8988T (cell line): ENCODE measurements at regions not wholly inside any gene's neighbourhood (a gene's known extent, or its start where the extent isn't known, plus 50 kb on each side); places are given as distances from the start of the nearest gene placed in this dataset.
"Not testable (repeated sequence)": the region's sequence is repeated elsewhere in the genome, so short reads cannot be mapped to it uniquely, and the experiment has no call there.

ENCODE experiments used
- DNase-seq: peaks from one replicate; pipeline ENCODE4 v3.0.0; 2011

GRCh38 chr6:12525276-12525675, 191.3 kb upstream of the PHACTR1 start:
- DNase-seq = no peak

GRCh38 chr6:12527339-12527738, 189.2 kb upstream of the PHACTR1 start:
- no peak for DNase-seq

GRCh38 chr6:12528136-12528535, 188.4 kb upstream of the PHACTR1 start:
- no peak for DNase-seq

- no peak for DNase-seq
Observed at GRCh38 chr6:12528581-12529363, 187.8 kb upstream of the PHACTR1 start.

- no peak for DNase-seq
Observed at GRCh38 chr6:12529364-12530019, 187.1 kb upstream of the PHACTR1 start.

GRCh38 chr6:12530345-12530744, 186.2 kb upstream of the PHACTR1 start:
- no peak for DNase-seq

- DNase-seq = no peak
Observed at GRCh38 chr6:12533586-12533985, 183.0 kb upstream of the PHACTR1 start.

GRCh38 chr6:12534069-12534853, 182.3 kb upstream of the PHACTR1 start:
- DNase-seq = no peak

GRCh38 chr6:12535586-12536314, 180.8 kb upstream of the PHACTR1 start:
- no peak for DNase-seq

- no peak for DNase-seq
Observed at GRCh38 chr6:12536416-12536815, 180.2 kb upstream of the PHACTR1 start.

GRCh38 chr6:12537389-12537788, 179.2 kb upstream of the PHACTR1 start:
- no peak for DNase-seq

GRCh38 chr6:12538881-12539357, 177.6 kb upstream of the PHACTR1 start:
- DNase-seq = no peak

GRCh38 chr6:12542319-12543115, 174.1 kb upstream of the PHACTR1 start:
- DNase-seq = not testable (repeated sequence)

- no peak for DNase-seq
Observed at GRCh38 chr6:12543953-12544352, 172.6 kb upstream of the PHACTR1 start.

- DNase-seq = no peak
Observed at GRCh38 chr6:12544821-12545565, 171.6 kb upstream of the PHACTR1 start.

GRCh38 chr6:12545619-12546409, 170.8 kb upstream of the PHACTR1 start:
- DNase-seq = peak; percentile 27

GRCh38 chr6:12546410-12547002, 170.1 kb upstream of the PHACTR1 start:
- DNase-seq = no peak

- no peak for DNase-seq
Observed at GRCh38 chr6:12548526-12548925, 168.0 kb upstream of the PHACTR1 start.

- DNase-seq = not testable (repeated sequence)
Observed at GRCh38 chr6:12549445-12549844, 167.1 kb upstream of the PHACTR1 start.

- DNase-seq = not testable (repeated sequence)
Observed at GRCh38 chr6:12554820-12555219, 161.7 kb upstream of the PHACTR1 start.
